K562 (cell line): ENCODE measurements at regions not wholly inside any gene's neighbourhood (a gene's known extent, or its start where the extent isn't known, plus 50 kb on each side); places are given as distances from the start of the nearest gene placed in this dataset.

Experiments used
- ATAC-seq: fragments of 200-7000 bp; cut with Tn5 transposase; 3 replicates; pipeline ENCODE4 v1.9.1; 2020; ENCODE audit warnings: moderate library complexity
- BruUV-seq: library from RNA; stranded (reverse); fragments of 400-500 nt; replicated peaks from 2 replicates; lab custom pipeline; 2021; lab: Mats Ljungman, UMichigan
- CTCF ChIA-PET: fragments of 300-600 bp; formaldehyde crosslinking; extraction: SDS; loops from one replicate; lab custom pipeline; 2021; ENCODE audit warnings: low intra/inter-chr PET ratio; lab: Yijun Ruan, JAX
- POLR2A ChIA-PET: fragments of 300-600, 350-650 bp; sonication (Branson Sonifier 250); formaldehyde crosslinking; extraction: SDS; loops from one replicate; lab custom pipeline; 2021; ENCODE audit warnings: antibody characterized with exemption, inconsistent platforms; lab: Yijun Ruan, JAX
- DNase-seq, 4 experiments: peaks; one replicate each; pipeline versions ENCODE4 v3.0.0 to v3.0.0-alpha.2; 2011 to 2018; ENCODE audit warnings: low spot score in 3 of 4, mixed read lengths in 3 of 4; ENCODE audit errors: extremely low read depth in 1 of 4
- FAIRE-seq: peaks from 2 replicates; lab custom pipeline; 2011; peaks lifted over from hg19 to GRCh38; lab: Jason Lieb, UNC
- H2AFZ ChIP-seq: 2 replicates; pipeline ENCODE4 v1.6.0; 2011; ENCODE audit warnings: low read depth, low read length, control low read depth, inconsistent platforms
- H3K27ac ChIP-seq: fragments of 200-600 bp; 3 replicates; pipeline ENCODE4 v1.8.0; 2011; ENCODE audit warnings: low read depth, mild to moderate bottlenecking, control low read depth, inconsistent platforms, low read length, moderate library complexity, mixed read lengths; ENCODE audit errors: extremely low read depth
- H3K27me3 ChIP-seq, 2 experiments: fragments of 300-600 bp in 1 of 2; 2 replicates in 1 of 2; 3 replicates in 1 of 2; pipeline versions ENCODE4 v1.6.0 to v1.8.0; 2011; ENCODE audit warnings: inconsistent platforms in 2 of 2, low read length in 2 of 2, mild to moderate bottlenecking in 1 of 2, mixed read lengths in 1 of 2, moderate library complexity in 1 of 2; ENCODE audit not compliant: control insufficient read depth in 2 of 2, insufficient read depth in 2 of 2
- H3K36me3 ChIP-seq: fragments of 300-600 bp; 3 replicates; pipeline ENCODE4 v1.8.0; 2011; ENCODE audit warnings: mild to moderate bottlenecking, low read length, inconsistent platforms; ENCODE audit not compliant: control insufficient read depth, insufficient read depth
- H3K4me1 ChIP-seq, 2 experiments: fragments of 200-600 bp in 1 of 2; replicated peaks in 1 of 2; 2 replicates in 1 of 2; 3 replicates in 1 of 2; pipeline versions ENCODE4 v1.5.1 to v1.8.0; 2011; ENCODE audit warnings: inconsistent platforms in 2 of 2, low read length in 2 of 2, mild to moderate bottlenecking in 1 of 2, mixed read lengths in 1 of 2, moderate library complexity in 1 of 2; ENCODE audit not compliant: control insufficient read depth in 2 of 2, insufficient read depth in 2 of 2
- H3K4me2 ChIP-seq: 2 replicates; pipeline ENCODE4 v1.6.1; 2011; ENCODE audit warnings: low read length, control low read depth, inconsistent platforms, mixed read lengths; ENCODE audit not compliant: insufficient read depth
- H3K4me3 ChIP-seq: fragments of 200-600 bp; sonication (generic), shearing (Covaris generic); 2 replicates; pipeline ENCODE4 v1.5.1; 2016; ENCODE audit warnings: control low read depth, inconsistent platforms
- H3K79me2 ChIP-seq: fragments of 200-600 bp; 3 replicates; pipeline ENCODE4 v1.8.0; 2011; ENCODE audit warnings: low read length, inconsistent platforms; ENCODE audit not compliant: control insufficient read depth, insufficient read depth
- H3K9ac ChIP-seq, 2 experiments: 2 replicates each; pipeline versions ENCODE4 v1.6.0 to v1.6.1; 2011; ENCODE audit warnings: low read depth in 2 of 2, low read length in 2 of 2, control low read depth in 1 of 2, inconsistent platforms in 1 of 2, mild to moderate bottlenecking in 1 of 2, mixed read lengths in 1 of 2; ENCODE audit not compliant: insufficient read depth in 1 of 2
- H3K9me1 ChIP-seq: one replicate; pipeline ENCODE4 v1.6.0; 2011; ENCODE audit warnings: inconsistent platforms, mild to moderate bottlenecking, low read length, moderate library complexity; ENCODE audit not compliant: control insufficient read depth, insufficient read depth
- H3K9me3 ChIP-seq: replicated peaks from 2 replicates; pipeline ENCODE4 v1.5.1; 2011; ENCODE audit warnings: low read depth, low read length, inconsistent platforms; ENCODE audit not compliant: control insufficient read depth, insufficient read depth
- H4K20me1 ChIP-seq: replicated peaks from 2 replicates; pipeline ENCODE4 v1.6.1; 2011; ENCODE audit warnings: low read length, inconsistent platforms, mixed read lengths; ENCODE audit not compliant: control insufficient read depth, insufficient read depth
- CTCFL ChIP-seq: IDR thresholded peaks from 2 replicates; pipeline ENCODE4 v1.6.1; 2011; ENCODE audit warnings: borderline replicate concordance, low read depth, mild to moderate bottlenecking, moderate library complexity, low read length; ENCODE audit not compliant: insufficient read depth, poor library complexity, severe bottlenecking
- WGBS: fragments of 100-300 bp; shearing (Covaris generic); methylation state at CpG from one replicate; pipeline ENCODE4 v1.1.6; 2016; ENCODE audit warnings: low coverage, mixed read lengths; ENCODE audit not compliant: insufficient coverage; ENCODE audit errors: missing lambda C conversion rate; 5-methylcytosine and 5-hydroxymethylcytosine counted together
- in situ Hi-C: fragments of 300-500 bp; cut with MboI; formaldehyde crosslinking; loops from 4 replicates; pipeline ENCODE4 v1.15.0; 2018; ENCODE audit warnings: inconsistent platforms, mixed read lengths
- intact Hi-C: fragments of 100-400 bp; cut with micrococcal nuclease; formaldehyde crosslinking; loops from 2 replicates; pipeline ENCODE4 v1.14.2; 2022

- CTCF ChIA-PET: no interaction called here
- in situ Hi-C loops: loop anchor here (25.0 kb wide), 1 partner anchor 624 kb away; no protein-coding TSS in a partner anchor
These were observed 56.2 kb upstream of the CAPRIN2 start for GRCh38 chr12:30810918-30811317.

More at GRCh38 chr12:30810918-30811317, 56.2 kb upstream of the CAPRIN2 start:
- H3K79me2 ChIP-seq: no peaks in the 10 kb centered on the region
- no peaks in the 10 kb centered on the region for H3K9me1 ChIP-seq
- no peaks in the 10 kb centered on the region for H3K9me3 ChIP-seq
- no peak overlapping the region for H3K4me3 ChIP-seq
- no peaks in the 10 kb centered on the region for H4K20me1 ChIP-seq
- no peak overlapping the region for H3K4me2 ChIP-seq
- no peak overlapping the region for H3K27ac ChIP-seq
- TF ChIP-seq CTCFL: no peak
- FAIRE-seq (no peak), ATAC-seq (no peak), DNase-seq (no peak)
- no peak overlapping the region for H3K9ac ChIP-seq
- no peak overlapping the region for H2AFZ ChIP-seq
- POLR2A ChIA-PET: no interaction called here
- 4% methylated on average over 2 of the region's 2 CpGs for WGBS
- intact Hi-C loops: no loop called here
- no peaks in the 10 kb centered on the region for H3K36me3 ChIP-seq
- peaks cover 0 to 3% of the 10 kb centered on the region in 2 experiments; a peak in 2 of 5 replicates for H3K4me1 ChIP-seq
- BruUV-seq: no TSS peak
- peaks cover 0 to 4% of the 10 kb centered on the region in 2 experiments; a peak in 1 of 5 replicates for H3K27me3 ChIP-seq
